ENCODE measurements at regions not wholly inside any gene's neighbourhood (a gene's known extent, or its start where the extent isn't known, plus 50 kb on each side); places are given as distances from the start of the nearest gene placed in this dataset.

DNA sequence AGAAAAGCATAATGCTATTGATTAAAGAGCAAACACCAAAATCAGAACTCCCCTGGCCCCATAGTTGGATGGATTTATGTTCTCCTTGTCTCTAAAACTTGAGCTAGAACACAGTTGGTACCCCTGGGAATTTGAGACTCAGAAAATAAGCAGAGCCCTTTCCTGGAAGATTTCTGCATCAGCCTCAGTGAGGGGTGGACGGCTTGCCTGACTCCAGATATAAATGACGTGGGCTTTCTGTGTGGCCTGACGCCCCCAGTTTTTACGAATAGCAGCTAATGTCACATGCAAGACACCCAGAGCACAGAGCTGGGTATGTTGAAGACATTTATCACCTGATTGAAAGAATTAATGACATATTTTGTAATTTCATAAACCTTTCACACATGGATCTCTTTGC, 130.8 kb downstream of the TRIM29 start:
- POLR2A ChIA-PET (ENCODE audit: unreplicated experiment): no interaction called here

More for the DNA sequence above, 130.8 kb downstream of the TRIM29 start:
- no peak overlapping the region for H2BK20ac ChIP-seq (ENCODE audit: low read depth, low read length)
- DNase-seq (no peak), ATAC-seq (ENCODE audit: low read depth) (no peak)
- no peak overlapping the region for H3K23ac ChIP-seq (ENCODE audit: low read depth, low read length)
- no CpG with 5 or more reads among the region's 4 CpGs for WGBS, 2 experiments (ENCODE audit: extremely low coverage in 2 of 2, insufficient read length in 1 of 2)
- no peak overlapping the region for H3K18ac ChIP-seq (ENCODE audit: low read depth, low read length)
- H3K27me3 ChIP-seq (ENCODE audit: control insufficient read depth, insufficient read depth, low read length): peaks cover 19% of the 10 kb centered on the region
- H3K79me1 ChIP-seq (ENCODE audit: low read depth in 1 of 2, low read length in 2 of 2): no peaks in the 10 kb centered on the region
- no peak overlapping the region for H2BK120ac ChIP-seq (ENCODE audit: low read depth, low read length)
- H3K4me3 ChIP-seq (ENCODE audit: insufficient read depth, low read depth, low read length): no peak overlapping the region
- H3K4me2 ChIP-seq (ENCODE audit: low read depth, low read length): no peak overlapping the region
- no peaks in the 10 kb centered on the region for H3K36me3 ChIP-seq (ENCODE audit: control insufficient read depth, insufficient read depth, low read length)
- H3K4me1 ChIP-seq (ENCODE audit: control insufficient read depth, insufficient read depth, low read length): no peaks in the 10 kb centered on the region
- H3K27ac ChIP-seq (ENCODE audit: insufficient read depth, low read length): no peak overlapping the region
- CTCF ChIA-PET: no interaction called here
- H3K56ac ChIP-seq (ENCODE audit: extremely low read depth, insufficient read depth, low read length): no peak overlapping the region
- no peak overlapping the region for H3K14ac ChIP-seq (replicated peaks; ENCODE audit: low read depth, low read length)
- no peaks in the 10 kb centered on the region for H4K20me1 ChIP-seq (ENCODE audit: insufficient read depth, low read length)
- BruUV-seq (replicated peaks): no TSS peak
- dilution Hi-C loops (cut with HindIII; ENCODE audit: low sequenced_read_pairs, unreplicated experiment) (no loop called here), intact Hi-C loops (cut with micrococcal nuclease) (no loop called here), in situ Hi-C loops (cut with MboI; ENCODE audit: low sequenced_read_pairs) (no loop called here)
- H4K8ac ChIP-seq (ENCODE audit: low read depth in 2 of 2, low read length in 2 of 2): no peak overlapping the region
- H3K9me3 ChIP-seq (ENCODE audit: control insufficient read depth, insufficient read depth, low read length): no peaks in the 10 kb centered on the region
- H4K5ac ChIP-seq (ENCODE audit: low read depth, low read length): no peak overlapping the region
- no peaks in the 10 kb centered on the region for H3K9me1 ChIP-seq (ENCODE audit: insufficient read depth, low read length)
- H3K4ac ChIP-seq (ENCODE audit: low read depth, low read length): no peak overlapping the region
- H2BK5ac ChIP-seq (ENCODE audit: low read depth, low read length, poor library complexity, severe bottlenecking): no peak overlapping the region
- no peak overlapping the region for H4K91ac ChIP-seq (ENCODE audit: insufficient read depth, low read depth, low read length)
- TF ChIP-seq, protein P1, sequence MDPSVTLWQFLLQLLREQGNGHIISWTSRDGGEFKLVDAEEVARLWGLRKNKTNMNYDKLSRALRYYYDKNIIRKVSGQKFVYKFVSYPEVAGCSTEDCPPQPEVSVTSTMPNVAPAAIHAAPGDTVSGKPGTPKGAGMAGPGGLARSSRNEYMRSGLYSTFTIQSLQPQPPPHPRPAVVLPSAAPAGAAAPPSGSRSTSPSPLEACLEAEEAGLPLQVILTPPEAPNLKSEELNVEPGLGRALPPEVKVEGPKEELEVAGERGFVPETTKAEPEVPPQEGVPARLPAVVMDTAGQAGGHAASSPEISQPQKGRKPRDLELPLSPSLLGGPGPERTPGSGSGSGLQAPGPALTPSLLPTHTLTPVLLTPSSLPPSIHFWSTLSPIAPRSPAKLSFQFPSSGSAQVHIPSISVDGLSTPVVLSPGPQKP (IDR thresholded peaks at IDR 0.05; ENCODE audit: borderline replicate concordance, low read depth, low read length): no peak
- TF ChIP-seq RAD21 (IDR thresholded peaks at IDR 0.05; ENCODE audit: low read length) (no peak), MAFK (IDR thresholded peaks at IDR 0.05; ENCODE audit: low read depth, low read length) (no peak), NFE2L2 (IDR thresholded peaks at IDR 0.05; ENCODE audit: low read depth, low read length) (no peak), SMC3 (IDR thresholded peaks at IDR 0.05; ENCODE audit: low read depth, low read length) (no peak), FOS (IDR thresholded peaks at IDR 0.05; ENCODE audit: low read depth, low read length) (no peak), CEBPB (IDR thresholded peaks at IDR 0.05; ENCODE audit: low read depth, low read length) (no peak), POLR2A (IDR thresholded peaks at IDR 0.05; ENCODE audit: low read depth, low read length) (no peak), RFX5 (IDR thresholded peaks at IDR 0.05; ENCODE audit: low read depth, low read length) (no peak), CHD1 (IDR thresholded peaks at IDR 0.05; ENCODE audit: low read depth, low read length) (no peak), MXI1 (IDR thresholded peaks at IDR 0.05; ENCODE audit: borderline replicate concordance, low read depth, low read length) (no peak), BHLHE40 (IDR thresholded peaks at IDR 0.05; ENCODE audit: low read depth, low read length) (no peak), MAZ (IDR thresholded peaks at IDR 0.05; ENCODE audit: borderline replicate concordance, low read depth, low read length) (no peak)
- TF ChIP-seq, protein P2, sequence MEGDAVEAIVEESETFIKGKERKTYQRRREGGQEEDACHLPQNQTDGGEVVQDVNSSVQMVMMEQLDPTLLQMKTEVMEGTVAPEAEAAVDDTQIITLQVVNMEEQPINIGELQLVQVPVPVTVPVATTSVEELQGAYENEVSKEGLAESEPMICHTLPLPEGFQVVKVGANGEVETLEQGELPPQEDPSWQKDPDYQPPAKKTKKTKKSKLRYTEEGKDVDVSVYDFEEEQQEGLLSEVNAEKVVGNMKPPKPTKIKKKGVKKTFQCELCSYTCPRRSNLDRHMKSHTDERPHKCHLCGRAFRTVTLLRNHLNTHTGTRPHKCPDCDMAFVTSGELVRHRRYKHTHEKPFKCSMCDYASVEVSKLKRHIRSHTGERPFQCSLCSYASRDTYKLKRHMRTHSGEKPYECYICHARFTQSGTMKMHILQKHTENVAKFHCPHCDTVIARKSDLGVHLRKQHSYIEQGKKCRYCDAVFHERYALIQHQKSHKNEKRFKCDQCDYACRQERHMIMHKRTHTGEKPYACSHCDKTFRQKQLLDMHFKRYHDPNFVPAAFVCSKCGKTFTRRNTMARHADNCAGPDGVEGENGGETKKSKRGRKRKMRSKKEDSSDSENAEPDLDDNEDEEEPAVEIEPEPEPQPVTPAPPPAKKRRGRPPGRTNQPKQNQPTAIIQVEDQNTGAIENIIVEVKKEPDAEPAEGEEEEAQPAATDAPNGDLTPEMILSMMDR (conservative IDR thresholded peaks at IDR 0.05; ENCODE audit: low read depth, low read length): no peak
- TF ChIP-seq, protein P3, sequence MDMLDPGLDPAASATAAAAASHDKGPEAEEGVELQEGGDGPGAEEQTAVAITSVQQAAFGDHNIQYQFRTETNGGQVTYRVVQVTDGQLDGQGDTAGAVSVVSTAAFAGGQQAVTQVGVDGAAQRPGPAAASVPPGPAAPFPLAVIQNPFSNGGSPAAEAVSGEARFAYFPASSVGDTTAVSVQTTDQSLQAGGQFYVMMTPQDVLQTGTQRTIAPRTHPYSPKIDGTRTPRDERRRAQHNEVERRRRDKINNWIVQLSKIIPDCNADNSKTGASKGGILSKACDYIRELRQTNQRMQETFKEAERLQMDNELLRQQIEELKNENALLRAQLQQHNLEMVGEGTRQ (IDR thresholded peaks at IDR 0.05; ENCODE audit: low read depth, low read length): no peak
- no peak overlapping the region for H2AFZ ChIP-seq (replicated peaks; ENCODE audit: low read length, poor library complexity)
- H2BK15ac ChIP-seq (ENCODE audit: low read depth, low read length): no peak overlapping the region
- no peak overlapping the region for H3K9ac ChIP-seq (ENCODE audit: low read depth, low read length)
- no peak overlapping the region for H2AK5ac ChIP-seq (ENCODE audit: low read depth, low read length)
- H2AK9ac ChIP-seq (replicated peaks; ENCODE audit: low read depth, low read length, poor library complexity): no peak overlapping the region

Measured in IMR-90 (cell line).